Neural cell (in vitro differentiated cells): ENCODE measurements at regions not wholly inside any gene's neighbourhood (a gene's known extent, or its start where the extent isn't known, plus 50 kb on each side); places are given as distances from the start of the nearest gene placed in this dataset.

Experiments used
- H2AFZ ChIP-seq: fragments of 200-600, 300-800 bp; sonication (generic), shearing (Covaris generic); 2 replicates; pipeline ENCODE4 v1.6.0; 2014; ENCODE audit warnings: low read depth, mild to moderate bottlenecking, antibody characterized with exemption, low read length, moderate library complexity
- H3F3A ChIP-seq: fragments of 200-600 bp; shearing (Covaris generic); 2 replicates; pipeline ENCODE4 v1.6.1; 2016; ENCODE audit warnings: mild to moderate bottlenecking, moderate library complexity, mixed read lengths, antibody characterized with exemption, low read length; ENCODE audit not compliant: insufficient read depth, poor library complexity, severe bottlenecking
- H3K27ac ChIP-seq: fragments of 200-600, 300-800 bp; sonication (generic), shearing (Covaris generic); 2 replicates; pipeline ENCODE4 v1.5.1; 2014; ENCODE audit warnings: mild to moderate bottlenecking, low read length, moderate library complexity
- H3K27me3 ChIP-seq: fragments of 300-800, 200-600 bp; sonication (generic), shearing (Covaris generic); 2 replicates; pipeline ENCODE4 v1.6.0; 2014; ENCODE audit warnings: mild to moderate bottlenecking, low read depth, low read length, moderate library complexity; ENCODE audit not compliant: insufficient read depth
- H3K36me3 ChIP-seq: fragments of 300-800, 200-600 bp; sonication (generic), shearing (Covaris generic); 2 replicates; pipeline ENCODE4 v1.5.1; 2014; ENCODE audit warnings: mild to moderate bottlenecking, antibody characterized with exemption, low read length, moderate library complexity; ENCODE audit not compliant: insufficient read depth
- H3K4me2 ChIP-seq: fragments of 300-800, 200-600 bp; sonication (generic), shearing (Covaris generic); 2 replicates; pipeline ENCODE4 v1.6.0; 2014; ENCODE audit warnings: mild to moderate bottlenecking, low read length
- H3K4me3 ChIP-seq: fragments of 300-800, 200-600 bp; sonication (generic), shearing (Covaris generic); 2 replicates; pipeline ENCODE4 v1.5.1; 2014; ENCODE audit warnings: mild to moderate bottlenecking, low read length, moderate library complexity
- H3K79me2 ChIP-seq: fragments of 200-600 bp; shearing (Covaris generic); replicated peaks from 2 replicates; pipeline ENCODE4 v1.6.0; 2014; ENCODE audit warnings: mild to moderate bottlenecking, low read length, moderate library complexity; ENCODE audit not compliant: insufficient read depth
- H3K9ac ChIP-seq: fragments of 300-800, 200-600 bp; sonication (generic), shearing (Covaris generic); 2 replicates; pipeline ENCODE4 v1.6.1; 2016; ENCODE audit warnings: mild to moderate bottlenecking, low read length, mixed read lengths
- H3K9me2 ChIP-seq: fragments of 200-600 bp; shearing (Covaris generic); 2 replicates; pipeline ENCODE4 v1.6.1; 2016; ENCODE audit warnings: mild to moderate bottlenecking, low read length, mixed read lengths; ENCODE audit not compliant: insufficient read depth
- H3K9me3 ChIP-seq: fragments of 200-600, 300-800 bp; sonication (generic), shearing (Covaris generic); 2 replicates; pipeline ENCODE4 v1.6.1; 2016; ENCODE audit warnings: mild to moderate bottlenecking, mixed run types, low read length, moderate library complexity, mixed read lengths
- H4K20me1 ChIP-seq: fragments of 200-600 bp; shearing (Covaris generic); 2 replicates; pipeline ENCODE4 v1.6.1; 2016; ENCODE audit warnings: mild to moderate bottlenecking, mixed run types; ENCODE audit not compliant: insufficient read depth
- CTCF ChIP-seq: fragments of 450-650 bp; IDR thresholded peaks from 2 replicates; pipeline ENCODE4 v1.5.1; 2014; ENCODE audit warnings: antibody characterized with exemption, mild to moderate bottlenecking, moderate library complexity; ENCODE audit not compliant: poor library complexity, severe bottlenecking
- EP300 ChIP-seq: fragments of 450-650 bp; conservative IDR thresholded peaks from 2 replicates; pipeline ENCODE4 v1.6.1; 2014; ENCODE audit warnings: antibody characterized with exemption, mild to moderate bottlenecking, moderate library complexity; ENCODE audit not compliant: poor library complexity, severe bottlenecking
- EZH2 ChIP-seq: fragments of 200-600, 300-800 bp; shearing (Covaris generic), sonication (generic); IDR thresholded peaks from 2 replicates; pipeline ENCODE4 v1.6.1; 2014; ENCODE audit warnings: antibody characterized with exemption, low read length, borderline replicate concordance, mild to moderate bottlenecking; ENCODE audit not compliant: insufficient read depth, poor library complexity, severe bottlenecking
- MXI1 ChIP-seq: fragments of 450-650 bp; conservative IDR thresholded peaks from 2 replicates; pipeline ENCODE4 v1.6.1; 2014; ENCODE audit warnings: antibody characterized with exemption, mild to moderate bottlenecking; ENCODE audit not compliant: poor library complexity, severe bottlenecking
- POLR2AphosphoS5 ChIP-seq: IDR thresholded peaks from 2 replicates; pipeline ENCODE4 v1.6.1; 2012
- RAD21 ChIP-seq: fragments of 450-650 bp; conservative IDR thresholded peaks from 2 replicates; pipeline ENCODE4 v1.6.1; 2014; ENCODE audit warnings: antibody characterized with exemption, mild to moderate bottlenecking, moderate library complexity
- REST ChIP-seq: IDR thresholded peaks from 2 replicates; pipeline ENCODE4 v1.6.1; 2012; ENCODE audit warnings: borderline replicate concordance
- SMC3 ChIP-seq: fragments of 450-650 bp; conservative IDR thresholded peaks from 2 replicates; pipeline ENCODE4 v1.6.1; 2014; ENCODE audit warnings: antibody characterized with exemption, mild to moderate bottlenecking, moderate library complexity; ENCODE audit not compliant: poor library complexity
- TAF1 ChIP-seq: IDR thresholded peaks from 2 replicates; pipeline ENCODE4 v1.6.1; 2012; ENCODE audit warnings: low read depth

DNA sequence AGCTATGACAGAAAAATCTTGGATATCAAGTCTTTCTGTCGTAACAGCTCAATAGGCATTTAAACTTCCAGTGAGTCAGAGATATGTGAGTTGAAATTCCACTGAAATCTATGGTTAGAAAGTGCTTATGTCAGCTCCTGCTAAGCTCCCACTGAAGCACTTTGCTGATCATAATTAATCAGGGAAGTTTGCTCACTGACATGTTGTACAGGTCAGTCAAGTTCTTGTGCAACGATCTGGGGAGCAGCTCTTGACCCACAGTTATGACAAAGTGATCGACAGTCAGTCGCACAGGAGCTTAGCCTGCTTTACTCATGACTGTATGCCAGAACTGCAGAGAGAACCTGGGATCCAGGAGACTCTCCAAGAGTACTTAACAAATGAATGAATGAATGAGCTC, 453.5 kb downstream of the SOX2 start:
- Histone ChIP-seq H3K4me3 (no peak overlapping the region), H3K4me2 (no peak overlapping the region), H2AFZ (no peak overlapping the region), H4K20me1 (no peaks in the 10 kb centered on the region), H3K79me2 (no peaks in the 10 kb centered on the region), H3K9ac (no peak overlapping the region), H3K36me3 (no peaks in the 10 kb centered on the region), H3K9me2 (no peaks in the 10 kb centered on the region), H3K27me3 (no peaks in the 10 kb centered on the region), H3K9me3 (no peaks in the 10 kb centered on the region), H3F3A (no peaks in the 10 kb centered on the region), H3K27ac (no peak overlapping the region)
- TF ChIP-seq CTCF (no peak), POLR2AphosphoS5 (peak; percentile 7)

- TF ChIP-seq RAD21 (no peak), CTCF (no peak), POLR2AphosphoS5 (peak; percentile 9)
- Histone ChIP-seq H3K36me3 (no peaks in the 10 kb centered on the region), H3K4me3 (no peak overlapping the region), H3K4me2 (no peak overlapping the region), H3K79me2 (no peaks in the 10 kb centered on the region), H3K9me3 (no peaks in the 10 kb centered on the region), H3K27me3 (no peaks in the 10 kb centered on the region), H2AFZ (no peak overlapping the region), H3K9ac (no peak overlapping the region), H3K27ac (no peak overlapping the region), H3K9me2 (no peaks in the 10 kb centered on the region), H4K20me1 (no peaks in the 10 kb centered on the region), H3F3A (no peaks in the 10 kb centered on the region)
Observed at GRCh38 chr3:182172534-182172933, 460.8 kb downstream of the SOX2 start.

- Histone ChIP-seq H2AFZ (no peak overlapping the region), H3K4me3 (no peak overlapping the region), H3K4me2 (no peak overlapping the region), H3K27me3 (no peaks in the 10 kb centered on the region), H3K79me2 (no peaks in the 10 kb centered on the region), H4K20me1 (no peaks in the 10 kb centered on the region), H3K9ac (no peak overlapping the region), H3K36me3 (no peaks in the 10 kb centered on the region), H3K9me3 (no peaks in the 10 kb centered on the region), H3K9me2 (no peaks in the 10 kb centered on the region), H3F3A (no peaks in the 10 kb centered on the region), H3K27ac (no peak overlapping the region)
- TF ChIP-seq TAF1 (no peak), SMC3 (no peak), EP300 (no peak), CTCF (no peak), RAD21 (no peak), MXI1 (no peak), POLR2AphosphoS5 (no peak), REST (no peak), EZH2 (no peak)
Observed at GRCh38 chr3:182178488-182179200, 466.9 kb downstream of the SOX2 start.
